GM12878 (cell line): ENCODE measurements at regions not wholly inside any gene's neighbourhood (a gene's known extent, or its start where the extent isn't known, plus 50 kb on each side); places are given as distances from the start of the nearest gene placed in this dataset.
A peak's percentile ranks its signal among the peaks of the same experiment; 100 is the strongest.

Experiments used
- ATAC-seq: fragments of 200-7000 bp; cut with Tn5 transposase; 3 replicates; pipeline ENCODE4 v1.9.1; 2020; ENCODE audit warnings: mild to moderate bottlenecking, moderate library complexity
- BruUV-seq: library from RNA; stranded (reverse); fragments of 400-500 nt; replicated peaks from 2 replicates; lab custom pipeline; 2021; lab: Mats Ljungman, UMichigan
- CTCF ChIA-PET: fragments of 300-600 bp; sonication (Branson Sonifier 250); formaldehyde crosslinking; extraction: SDS; loops from one replicate; lab custom pipeline; 2021; ENCODE audit warnings: inconsistent platforms; lab: Yijun Ruan, JAX
- POLR2A ChIA-PET: fragments of 350-600 bp; formaldehyde crosslinking; extraction: SDS; loops from one replicate; lab custom pipeline; 2021; ENCODE audit warnings: inconsistent platforms; lab: Charles Lee
- RAD21 ChIA-PET: fragments of 300-600 bp; sonication (Branson Sonifier 250); formaldehyde crosslinking; loops from one replicate; lab custom pipeline; 2023; ENCODE audit warnings: antibody characterized with exemption; ENCODE audit not compliant: unreplicated experiment; lab: Charles Lee
- SMC1A ChIA-PET: fragments of 300-600 bp; sonication (Branson Sonifier 250); formaldehyde crosslinking; loops from one replicate; lab custom pipeline; 2023; ENCODE audit not compliant: unreplicated experiment, uncharacterized antibody; lab: Charles Lee
- DNase-seq: peaks from one replicate; pipeline ENCODE4 v3.0.0-alpha.2; 2011; ENCODE audit warnings: low read depth, low spot score
- FAIRE-seq: peaks from 3 replicates; lab custom pipeline; 2011; peaks lifted over from hg19 to GRCh38; lab: Jason Lieb, UNC
- H2AFZ ChIP-seq: 2 replicates; pipeline ENCODE4 v1.6.0; 2011; ENCODE audit warnings: low read depth, low read length, control low read depth; ENCODE audit not compliant: control insufficient read depth
- H3K27ac ChIP-seq: 2 replicates; pipeline ENCODE4 v1.5.1; 2011; ENCODE audit warnings: control low read depth; ENCODE audit not compliant: control insufficient read depth, insufficient read depth
- H3K27me3 ChIP-seq, 2 experiments: replicated peaks in 1 of 2; 2 replicates each; pipeline versions ENCODE4 v1.6.0 to v1.6.1; 2011; ENCODE audit warnings: low read length in 1 of 2; ENCODE audit not compliant: control insufficient read depth in 2 of 2, insufficient read depth in 2 of 2
- H3K36me3 ChIP-seq, 2 experiments: 2 replicates each; pipeline ENCODE4 v1.5.1; 2011; ENCODE audit warnings: low read length in 1 of 2; ENCODE audit not compliant: control insufficient read depth in 2 of 2, insufficient read depth in 2 of 2
- H3K4me1 ChIP-seq: 2 replicates; pipeline ENCODE4 v1.6.1; 2011; ENCODE audit warnings: mild to moderate bottlenecking, low read length, moderate library complexity, mixed read lengths; ENCODE audit not compliant: control insufficient read depth, insufficient read depth
- H3K4me2 ChIP-seq: 2 replicates; pipeline ENCODE4 v1.6.0; 2011; ENCODE audit warnings: control low read depth; ENCODE audit not compliant: control insufficient read depth, insufficient read depth
- H3K4me3 ChIP-seq: fragments of 200-600 bp; sonication (generic); 2 replicates; pipeline ENCODE4 v1.5.1; 2016
- H3K79me2 ChIP-seq: 2 replicates; pipeline ENCODE4 v1.6.0; 2011; ENCODE audit warnings: low read length; ENCODE audit not compliant: control insufficient read depth, insufficient read depth
- H3K9ac ChIP-seq: 2 replicates; pipeline ENCODE4 v1.8.0; 2011; ENCODE audit warnings: low read length, control low read depth, mixed read lengths; ENCODE audit not compliant: control insufficient read depth, insufficient read depth
- H3K9me3 ChIP-seq: replicated peaks from 3 replicates; pipeline ENCODE4 v1.5.1; 2011; ENCODE audit warnings: mild to moderate bottlenecking, low read length; ENCODE audit not compliant: control insufficient read depth, insufficient read depth
- H4K20me1 ChIP-seq: 2 replicates; pipeline ENCODE4 v1.6.0; 2011; ENCODE audit not compliant: control insufficient read depth, insufficient read depth
- CBFB ChIP-seq: IDR thresholded peaks from 2 replicates; pipeline ENCODE4 v1.6.1; 2016; ENCODE audit warnings: antibody characterized with exemption, low read depth
- MEF2B ChIP-seq: fragments of 450-650 bp; IDR thresholded peaks from 2 replicates; pipeline ENCODE4 v1.6.1; 2018; ENCODE audit warnings: mild to moderate bottlenecking, moderate library complexity; ENCODE audit not compliant: partially characterized antibody, poor library complexity, severe bottlenecking
- MTA3 ChIP-seq: IDR thresholded peaks from 2 replicates; pipeline ENCODE4 v1.6.1; 2012; ENCODE audit warnings: low read length, inconsistent platforms, borderline replicate concordance
- NR2C2 ChIP-seq: IDR thresholded peaks from 2 replicates; pipeline ENCODE4 v1.6.1; 2011; ENCODE audit warnings: borderline replicate concordance, low read depth; ENCODE audit not compliant: control insufficient read depth, insufficient read length
- PKNOX1 ChIP-seq: fragments of 450-650 bp; IDR thresholded peaks from 2 replicates; pipeline ENCODE4 v1.6.1; 2016; ENCODE audit warnings: mild to moderate bottlenecking
- PML ChIP-seq: IDR thresholded peaks from 2 replicates; pipeline ENCODE4 v1.6.1; 2012; ENCODE audit warnings: low read length, inconsistent platforms
- POLR2AphosphoS2 ChIP-seq: IDR thresholded peaks from 2 replicates; pipeline ENCODE4 v1.6.1; 2011; ENCODE audit warnings: low read depth, mild to moderate bottlenecking, low read length, improper control_type of control experiment, moderate library complexity
- RELA ChIP-seq: fragments of 450-650 bp; IDR thresholded peaks from 2 replicates; pipeline ENCODE4 v1.8.0; 2014; ENCODE audit warnings: borderline replicate concordance; ENCODE audit not compliant: partially characterized antibody
- SP1 ChIP-seq: IDR thresholded peaks from one replicate; pipeline ENCODE4 v1.6.1; 2011; ENCODE audit warnings: low read depth, low read length
- SREBF2 ChIP-seq: IDR thresholded peaks from 2 replicates; pipeline ENCODE4 v1.6.1; 2012; ENCODE audit warnings: mild to moderate bottlenecking, low read length
- ZBTB33 ChIP-seq: fragments of 450-650 bp; IDR thresholded peaks from 2 replicates; pipeline ENCODE4 v1.6.1; 2017; ENCODE audit warnings: mild to moderate bottlenecking
- ZBTB40 ChIP-seq: fragments of 450-650 bp; IDR thresholded peaks from 2 replicates; pipeline ENCODE4 v1.6.1; 2016; ENCODE audit warnings: mild to moderate bottlenecking, moderate library complexity, borderline replicate concordance
- WGBS: methylation state at CpG from one replicate; pipeline ENCODE4 v1.1.6; 2016; ENCODE audit warnings: low lambda C conversion rate; ENCODE audit not compliant: insufficient replicate concordance, insufficient coverage; ENCODE audit errors: missing lambda C conversion rate; 5-methylcytosine and 5-hydroxymethylcytosine counted together
- in situ Hi-C: fragments of 300-500 bp; cut with MboI; formaldehyde crosslinking; loops from 9 replicates; pipeline ENCODE4 v1.14.3; 2018; ENCODE audit warnings: mixed read lengths
- intact Hi-C: fragments of 100-400 bp; cut with micrococcal nuclease; formaldehyde crosslinking; loops from one replicate; pipeline ENCODE4 v1.14.2; 2022; ENCODE audit not compliant: unreplicated experiment

- TF ChIP-seq NR2C2 (no peak), ZBTB40 (no peak), RELA (no peak), POLR2AphosphoS2 (no peak), SREBF2 (no peak)
Measured at GRCh38 chr4:166335256-166335938, 462.4 kb downstream of the TLL1 start (continued).

- POLR2A ChIA-PET: interaction anchor here (1.3 kb wide), 1 partner anchor 45 kb away, joined by 3 read pairs; no protein-coding TSS in a partner anchor
- SMC1A ChIA-PET: interaction anchor here (1.2 kb wide), 1 partner anchor 33 kb away, joined by 3 read pairs; no protein-coding TSS in a partner anchor
Measured at GRCh38 chr4:166341992-166342391, 469.0 kb downstream of the TLL1 start.

More at GRCh38 chr4:166341992-166342391, 469.0 kb downstream of the TLL1 start:
- intact Hi-C loops: no loop called here
- peak; percentile 95 for ATAC-seq
- H3K4me2 ChIP-seq: no peak overlapping the region
- H2AFZ ChIP-seq: no peak overlapping the region
- no TSS peak for BruUV-seq
- TF ChIP-seq MEF2B (no peak), ZBTB33 (no peak), RELA (no peak), PKNOX1 (no peak), MTA3 (no peak), PML (no peak), SP1 (no peak), CBFB (no peak)
- ChIA-PET CTCF (interaction anchor here (1.0 to 1.2 kb wide), 2 partner anchors 15 to 176 kb away, joined by 3 read pairs; no protein-coding TSS in a partner anchor), RAD21 (no interaction called here)
- H3K4me3 ChIP-seq: no peak overlapping the region
- H3K36me3 ChIP-seq: no peaks in the 10 kb centered on the region
- no peaks in the 10 kb centered on the region for H3K4me1 ChIP-seq
- no peaks in the 10 kb centered on the region for H3K27me3 ChIP-seq
- DNase-seq: no peak
- H3K9ac ChIP-seq: no peak overlapping the region
- WGBS: 44% methylated on average over 4 of the region's 4 CpGs
- H3K79me2 ChIP-seq: no peaks in the 10 kb centered on the region
- no peak overlapping the region for H3K27ac ChIP-seq
- in situ Hi-C loops: no loop called here
- H4K20me1 ChIP-seq: no peaks in the 10 kb centered on the region
- no peak for FAIRE-seq
- no peaks in the 10 kb centered on the region for H3K9me3 ChIP-seq
